ENCODE measurements at regions not wholly inside any gene's neighbourhood (a gene's known extent, or its start where the extent isn't known, plus 50 kb on each side); places are given as distances from the start of the nearest gene placed in this dataset.

GRCh38 chr2:65636813-65637483, 204.5 kb upstream of the SPRED2 start:
- no peak for TF ChIP-seq POLR2A (IDR thresholded peaks at IDR 0.05; ENCODE audit: extremely low read depth, insufficient read length)
- TF ChIP-seq, protein P1, sequence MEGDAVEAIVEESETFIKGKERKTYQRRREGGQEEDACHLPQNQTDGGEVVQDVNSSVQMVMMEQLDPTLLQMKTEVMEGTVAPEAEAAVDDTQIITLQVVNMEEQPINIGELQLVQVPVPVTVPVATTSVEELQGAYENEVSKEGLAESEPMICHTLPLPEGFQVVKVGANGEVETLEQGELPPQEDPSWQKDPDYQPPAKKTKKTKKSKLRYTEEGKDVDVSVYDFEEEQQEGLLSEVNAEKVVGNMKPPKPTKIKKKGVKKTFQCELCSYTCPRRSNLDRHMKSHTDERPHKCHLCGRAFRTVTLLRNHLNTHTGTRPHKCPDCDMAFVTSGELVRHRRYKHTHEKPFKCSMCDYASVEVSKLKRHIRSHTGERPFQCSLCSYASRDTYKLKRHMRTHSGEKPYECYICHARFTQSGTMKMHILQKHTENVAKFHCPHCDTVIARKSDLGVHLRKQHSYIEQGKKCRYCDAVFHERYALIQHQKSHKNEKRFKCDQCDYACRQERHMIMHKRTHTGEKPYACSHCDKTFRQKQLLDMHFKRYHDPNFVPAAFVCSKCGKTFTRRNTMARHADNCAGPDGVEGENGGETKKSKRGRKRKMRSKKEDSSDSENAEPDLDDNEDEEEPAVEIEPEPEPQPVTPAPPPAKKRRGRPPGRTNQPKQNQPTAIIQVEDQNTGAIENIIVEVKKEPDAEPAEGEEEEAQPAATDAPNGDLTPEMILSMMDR (IDR thresholded peaks at IDR 0.05; ENCODE audit: low read depth, low read length) = no peak
- no peak for TF ChIP-seq MAX (IDR thresholded peaks at IDR 0.05; ENCODE audit: low read depth, low read length)

All from NB4 (cell line).